ENCODE measurements at regions not wholly inside any gene's neighbourhood (a gene's known extent, or its start where the extent isn't known, plus 50 kb on each side); places are given as distances from the start of the nearest gene placed in this dataset.

DNA sequence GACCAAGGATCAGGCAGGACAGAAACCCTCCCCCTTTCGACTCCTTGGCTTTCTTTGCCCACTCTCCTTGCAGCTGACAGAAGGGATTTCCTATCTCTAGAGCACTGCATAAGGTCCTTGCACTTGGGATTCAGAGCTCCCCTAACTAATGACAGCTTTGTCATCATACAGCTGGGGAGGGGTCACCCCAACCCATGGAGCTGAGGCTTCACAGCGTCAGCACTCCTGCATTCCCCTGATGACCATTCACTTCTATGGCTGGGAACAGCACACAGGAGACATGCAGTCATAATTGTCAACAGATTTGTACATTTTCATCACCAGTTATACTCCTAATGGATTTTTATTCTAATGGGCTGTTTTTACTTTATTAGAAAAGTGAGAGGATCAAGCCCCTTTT lies 161.7 kb upstream of the C1orf87 start:
- no peak for DNase-seq

DNA sequence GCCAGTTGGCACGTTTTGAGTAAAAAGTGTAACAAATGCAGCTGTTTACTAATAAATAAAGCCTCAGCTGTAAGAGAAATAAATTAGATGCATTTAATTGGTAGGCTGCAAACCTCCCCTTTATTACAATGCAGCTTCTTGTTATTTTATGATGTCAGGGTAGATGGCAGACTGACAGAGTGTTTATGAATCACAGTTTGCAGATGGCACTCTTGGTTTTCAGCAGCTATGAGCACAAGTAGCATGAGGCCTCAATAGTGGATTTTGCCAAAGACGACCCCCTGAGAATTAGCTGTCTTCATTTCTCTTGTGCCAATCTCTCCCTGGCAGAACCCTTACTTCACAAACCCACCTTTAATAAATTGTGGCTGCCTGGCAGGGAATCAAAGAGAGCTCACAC lies 161.2 kb upstream of the C1orf87 start:
- DNase-seq: no peak

DNA sequence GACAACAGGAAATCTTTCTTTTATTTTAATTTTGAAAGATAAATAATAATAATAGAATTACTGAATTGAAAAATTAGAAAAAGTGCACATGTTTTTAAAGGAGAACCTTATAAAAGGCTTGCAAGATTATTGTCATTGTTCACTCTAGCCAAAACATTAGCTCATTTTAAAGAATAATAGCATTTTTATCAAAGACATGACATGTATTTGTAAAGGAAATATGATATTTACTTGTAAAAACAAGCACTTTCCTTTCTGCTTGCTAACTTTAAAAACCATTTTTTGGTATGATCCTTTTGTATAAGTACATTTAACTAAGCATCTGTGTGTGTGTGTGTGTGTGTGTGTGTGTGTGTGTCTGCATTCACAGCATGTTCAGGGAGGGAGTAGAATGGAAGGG lies 156.3 kb upstream of the C1orf87 start:
- DNase-seq: no peak

DNA sequence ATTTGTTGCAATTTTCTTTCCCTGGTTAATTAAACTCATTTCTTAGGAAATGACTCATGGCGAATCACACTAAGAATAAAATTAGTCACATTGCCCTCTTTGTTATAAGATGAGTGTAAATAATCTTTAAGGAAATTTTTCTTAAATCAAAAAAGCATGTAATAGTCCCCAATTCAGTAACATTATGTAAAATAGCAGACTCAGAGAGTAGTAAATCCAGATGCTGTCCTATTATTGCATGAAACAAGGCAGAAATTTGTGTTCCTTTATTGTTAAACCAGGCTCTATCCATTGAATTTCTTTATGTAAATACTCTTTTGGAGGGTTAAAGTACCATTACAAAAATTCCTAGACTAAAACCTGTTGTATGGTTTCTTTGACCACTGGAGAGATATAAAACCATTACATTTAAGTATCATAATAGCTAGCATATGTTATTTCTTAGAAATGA lies 154.5 kb upstream of the C1orf87 start:
- DNase-seq: no peak

DNA sequence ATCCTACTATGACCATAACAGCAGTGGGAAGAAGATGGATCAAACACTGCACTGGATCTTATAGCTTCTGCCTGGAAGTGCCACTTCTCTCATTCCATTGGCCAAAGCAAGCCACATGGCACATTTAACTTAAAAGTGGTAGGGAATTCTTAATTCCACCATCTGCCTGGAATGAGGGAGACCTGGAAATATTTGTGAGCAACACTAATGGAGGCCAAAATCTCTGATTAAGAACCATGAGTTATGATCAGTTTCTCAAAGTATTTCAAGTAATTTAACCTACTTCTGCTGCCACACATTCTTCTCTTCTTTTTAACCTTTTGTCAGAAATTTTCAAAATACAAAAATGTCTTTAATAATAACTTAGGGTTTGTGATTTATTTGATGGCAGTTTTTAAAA lies 154.0 kb upstream of the C1orf87 start:
- no peak for DNase-seq

DNA sequence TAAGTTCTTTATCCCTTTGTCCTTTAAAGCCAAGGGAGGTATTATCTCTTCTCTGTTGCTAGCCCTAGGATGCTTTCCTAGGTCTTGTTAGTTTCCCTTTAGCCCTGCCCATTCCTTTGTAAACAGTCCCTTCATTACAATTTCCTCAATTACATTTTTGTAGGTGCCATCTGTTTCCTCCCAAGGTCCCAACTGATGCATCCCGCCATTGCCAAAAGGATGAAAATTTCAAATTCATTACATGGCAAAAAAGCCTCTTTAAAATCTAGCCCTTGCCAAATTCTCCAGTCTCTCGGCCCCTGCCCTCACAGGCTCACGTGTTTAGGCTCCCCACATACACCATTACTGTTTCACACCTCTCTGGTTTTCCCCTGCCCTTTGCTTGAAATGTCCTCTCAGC lies 151.9 kb upstream of the C1orf87 start:
- DNase-seq: no peak

DNA sequence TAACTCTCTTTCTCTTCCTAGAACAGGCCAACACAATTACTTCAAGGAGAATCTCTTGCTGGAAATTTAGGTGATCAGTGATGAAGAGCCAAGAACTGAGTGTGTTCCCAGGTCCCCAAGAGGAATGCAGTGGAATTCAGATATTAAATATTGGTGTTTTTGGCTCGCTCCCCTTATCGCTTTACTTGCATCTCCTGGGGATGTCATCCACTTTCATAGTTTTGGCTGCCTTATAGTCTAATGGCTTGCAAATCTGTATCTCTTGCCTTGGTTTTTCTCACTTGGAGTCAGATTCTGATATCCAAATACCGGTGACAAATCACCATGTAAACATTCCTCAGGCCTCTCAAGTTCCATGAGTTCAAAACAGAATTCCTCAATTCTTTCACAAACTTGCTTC lies 151.0 kb upstream of the C1orf87 start:
- DNase-seq: no peak

DNA sequence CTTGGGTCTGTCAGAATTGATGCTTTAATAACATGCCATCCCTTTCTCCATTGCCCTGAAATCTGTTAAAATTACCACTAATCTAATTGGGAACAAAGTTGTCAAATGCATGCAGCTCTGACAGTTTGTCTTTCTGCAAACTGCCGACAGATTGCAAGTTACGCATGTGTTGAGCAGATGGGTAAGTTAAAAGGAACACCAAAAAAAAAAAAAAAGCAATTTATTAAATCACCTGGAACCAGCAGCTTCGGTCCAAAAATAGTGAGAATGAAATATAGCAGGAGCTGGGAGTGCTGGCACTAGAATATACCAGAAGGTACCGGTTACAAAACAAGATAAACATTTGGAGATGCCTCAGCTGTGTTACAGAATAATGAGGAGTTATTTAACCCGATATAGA lies 149.6 kb upstream of the C1orf87 start:
- DNase-seq: no peak

DNA sequence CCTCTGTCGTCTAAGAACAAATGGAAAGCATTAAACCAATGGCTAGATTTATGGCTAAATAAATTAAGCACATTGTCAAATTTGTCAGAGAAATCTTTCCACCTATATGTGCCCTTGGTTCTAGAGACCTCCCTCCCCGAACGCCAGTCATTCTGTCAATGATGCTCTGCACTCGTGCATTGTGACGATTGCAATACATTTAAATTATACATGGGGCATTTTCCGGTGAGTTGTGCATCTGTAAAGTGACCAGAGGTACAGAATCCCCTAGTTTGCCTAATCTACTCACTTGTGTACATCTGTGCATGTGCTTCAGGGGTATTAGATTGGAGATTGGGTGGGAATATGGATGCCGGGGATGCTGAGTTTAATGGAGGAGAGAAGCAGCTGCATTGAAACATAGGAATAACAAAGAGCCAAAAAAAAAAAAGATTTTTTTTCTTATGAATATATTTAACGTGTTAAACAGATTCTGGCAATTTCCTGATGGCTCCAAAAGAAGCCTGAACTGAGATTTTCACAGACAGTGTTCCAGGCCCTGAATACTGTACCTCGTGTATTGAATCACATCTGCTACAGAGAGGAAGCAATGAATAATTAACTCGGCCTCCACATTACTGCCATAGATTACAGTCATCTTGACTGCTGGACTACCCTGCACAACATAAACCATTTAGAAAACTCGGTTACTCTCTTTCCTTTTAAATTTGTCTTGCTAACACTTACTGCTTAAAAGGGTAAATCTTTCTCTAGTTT lies 149.0 kb upstream of the C1orf87 start:
- no peak for DNase-seq

DNA sequence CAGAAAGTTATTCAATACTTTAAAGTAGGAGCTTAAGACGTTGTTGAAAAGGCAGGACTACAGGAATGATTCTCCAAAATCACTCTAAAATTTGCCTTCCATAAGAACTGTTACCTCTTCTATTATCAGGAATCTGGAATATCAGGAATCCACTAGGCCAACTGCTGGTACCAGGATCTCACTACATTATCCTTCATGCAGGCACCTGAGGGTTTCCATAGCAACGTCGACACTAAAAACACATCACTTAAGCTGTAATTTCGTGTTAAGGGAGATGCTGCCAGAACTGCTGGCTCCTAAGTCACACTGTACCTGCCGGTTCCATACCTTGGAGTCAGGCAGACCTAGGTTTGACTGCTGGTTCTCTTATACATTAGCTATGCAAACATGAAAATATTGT lies 139.7 kb upstream of the C1orf87 start:
- no peak for DNase-seq

DNA sequence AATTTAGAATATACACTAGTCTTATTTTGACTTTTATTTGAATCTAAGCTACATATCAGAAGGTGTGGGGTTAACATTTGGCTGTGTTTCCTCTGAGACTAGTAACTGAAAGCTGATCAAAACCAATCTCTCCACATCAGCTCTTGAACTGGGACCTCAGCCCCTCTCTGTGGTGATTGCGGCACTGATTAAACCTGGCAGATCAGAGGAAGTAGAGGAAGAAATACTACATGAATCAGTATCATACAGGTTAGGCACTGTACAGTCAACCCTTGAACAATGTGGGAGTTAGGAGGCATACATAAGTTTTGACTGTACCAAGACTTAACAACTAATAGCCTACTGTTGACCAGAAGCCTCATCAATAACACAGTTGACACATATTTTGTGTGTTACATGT lies 122.5 kb upstream of the C1orf87 start:
- DNase-seq: no peak

DNA sequence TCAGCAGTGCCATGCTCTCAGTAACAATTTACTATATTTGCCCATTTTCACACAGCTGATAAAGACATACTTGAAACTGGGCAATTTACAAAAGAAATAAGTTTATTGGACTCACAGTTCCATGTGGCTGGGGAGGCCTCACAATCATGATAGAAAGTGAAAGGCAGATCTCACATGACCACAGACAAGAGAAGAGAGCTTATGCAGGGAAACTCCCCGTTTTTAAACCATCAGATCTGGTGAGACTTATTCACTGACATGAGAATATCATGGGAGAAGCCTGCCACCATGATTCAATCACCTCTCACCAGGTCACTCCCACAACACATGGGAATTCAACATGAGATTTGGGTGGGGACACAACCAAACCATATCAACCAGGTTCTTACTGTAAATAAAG lies 112.1 kb upstream of the C1orf87 start:
- DNase-seq: no peak

DNA sequence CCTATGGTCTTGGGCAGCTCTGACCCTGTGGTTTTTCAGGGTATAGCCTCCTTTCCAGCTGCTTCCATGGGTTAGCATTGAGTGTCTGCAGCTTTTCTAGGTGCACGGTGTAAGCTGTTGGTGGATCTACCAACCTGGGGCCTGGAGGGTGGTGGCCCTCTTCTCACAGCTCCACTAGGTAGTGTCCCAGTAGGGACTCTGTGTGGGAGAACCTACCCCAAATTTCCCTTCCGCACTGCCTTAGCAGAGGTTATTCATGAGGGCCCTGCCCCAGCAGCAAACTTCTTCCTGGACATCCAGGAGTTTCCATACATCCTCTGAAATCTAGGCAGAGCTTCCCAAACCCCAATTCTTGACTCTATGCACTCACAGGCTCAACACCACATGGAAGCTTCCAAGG lies 111.0 kb upstream of the C1orf87 start:
- no peak for DNase-seq

DNA sequence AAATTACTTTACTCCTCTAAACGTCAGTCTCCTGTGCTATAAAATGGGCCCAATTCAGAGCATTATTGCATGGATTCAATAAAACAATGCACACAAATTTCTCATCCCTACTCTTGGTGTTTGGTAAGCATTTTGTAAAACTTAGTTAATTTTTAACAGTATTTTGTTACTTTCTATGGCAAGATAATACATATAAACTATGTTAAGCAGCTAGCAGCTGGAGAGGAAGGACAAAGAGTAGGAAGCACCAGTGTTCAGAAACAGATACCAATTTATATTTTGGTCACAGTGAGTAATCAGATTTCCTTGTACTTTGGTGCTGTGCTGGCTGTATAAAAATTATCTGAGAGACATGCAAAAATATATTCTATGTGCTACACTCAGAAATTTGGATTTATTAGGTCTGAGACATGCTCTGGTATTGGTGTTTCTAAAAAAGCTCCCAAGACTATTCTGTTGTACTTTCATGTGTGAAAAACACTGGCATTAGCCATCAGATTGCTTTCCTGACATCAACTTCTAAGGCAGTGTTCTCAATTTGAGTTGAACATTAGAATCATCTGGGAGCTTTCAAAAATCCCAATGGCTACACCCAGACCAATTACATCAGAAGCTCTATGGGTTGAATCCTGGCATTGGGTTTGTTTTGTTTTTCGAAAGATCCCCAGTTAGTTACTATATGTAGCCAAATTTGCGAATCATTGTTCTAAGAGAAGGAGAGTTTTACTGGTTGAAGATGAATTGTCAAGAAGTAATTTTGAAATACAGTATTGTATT lies 100.3 kb upstream of the C1orf87 start:
- DNase-seq: no peak

DNA sequence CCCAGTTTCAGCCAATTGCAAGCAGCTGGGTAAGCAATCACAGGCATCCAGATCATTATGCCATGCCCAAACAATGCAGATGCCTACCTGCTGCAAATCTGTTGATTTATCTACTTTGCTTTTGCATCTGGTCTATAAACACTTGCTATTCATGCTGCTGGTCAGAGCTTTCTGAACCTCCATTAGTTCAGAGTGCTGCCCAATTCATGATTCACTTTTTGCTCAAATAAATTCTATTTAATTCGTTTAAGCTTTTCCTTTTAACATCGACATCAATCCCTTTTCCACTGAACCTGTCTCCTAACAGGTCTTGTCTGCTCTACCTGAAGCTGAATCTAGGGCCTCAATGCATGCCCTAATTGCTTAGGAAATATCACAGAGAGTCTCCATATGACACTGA lies 99.4 kb upstream of the C1orf87 start:
- DNase-seq: no peak

DNA sequence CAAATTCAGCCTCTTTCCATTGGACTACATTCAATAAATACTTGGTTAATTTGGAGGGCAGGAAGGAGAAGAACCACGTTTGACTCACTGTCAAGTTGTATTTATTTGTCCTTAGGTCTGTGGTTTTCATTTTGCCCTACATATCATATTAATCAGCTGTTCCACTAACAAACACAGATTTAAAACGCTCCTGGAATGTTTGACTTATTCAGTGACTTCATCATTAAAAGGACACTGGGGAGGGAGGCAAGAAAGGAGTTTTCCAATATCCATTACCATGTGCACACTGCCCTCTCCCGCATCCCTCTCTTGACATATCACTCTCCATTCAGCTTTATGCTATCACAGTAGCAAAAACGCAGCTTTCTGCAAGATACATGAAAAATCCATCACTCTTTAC lies 98.2 kb upstream of the C1orf87 start:
- no peak for DNase-seq

DNA sequence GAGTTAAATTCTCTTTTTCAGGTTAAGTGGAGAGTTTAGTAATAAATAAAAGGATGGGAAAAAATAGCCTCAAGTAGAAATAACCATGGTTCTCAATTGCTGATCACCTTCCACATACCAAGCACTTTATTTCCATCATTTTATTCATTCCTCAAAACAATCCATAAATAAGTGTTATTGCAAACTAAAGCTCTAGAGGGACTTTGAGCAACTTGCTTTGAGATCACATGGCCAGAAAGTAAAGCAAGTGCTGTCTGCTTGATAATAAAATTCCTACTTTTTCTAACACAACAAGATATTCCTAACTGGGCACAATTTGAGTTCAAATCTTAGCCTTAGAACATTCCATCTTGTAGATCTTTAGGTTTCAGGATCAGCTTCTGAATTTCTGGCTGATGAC lies 97.1 kb upstream of the C1orf87 start:
- no peak for DNase-seq

DNA sequence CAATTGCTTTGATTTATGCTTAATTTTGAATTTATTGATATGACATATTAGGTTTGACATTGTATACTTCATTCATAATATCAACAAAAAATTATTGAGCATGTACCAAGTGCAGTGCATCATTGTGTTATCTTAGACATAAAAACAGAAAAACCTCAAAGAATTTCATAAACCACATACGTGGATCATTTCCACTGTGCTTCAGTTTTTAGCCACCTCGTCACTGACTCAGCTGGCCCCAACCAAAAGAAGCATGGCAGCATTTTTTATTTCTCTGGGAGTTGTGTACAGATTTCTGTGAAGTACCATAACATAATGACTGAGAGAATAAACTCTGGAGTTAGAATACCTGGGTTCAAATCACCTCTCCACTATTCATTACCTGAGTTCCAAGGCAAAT lies 95.6 kb upstream of the C1orf87 start:
- no peak for DNase-seq

DNA sequence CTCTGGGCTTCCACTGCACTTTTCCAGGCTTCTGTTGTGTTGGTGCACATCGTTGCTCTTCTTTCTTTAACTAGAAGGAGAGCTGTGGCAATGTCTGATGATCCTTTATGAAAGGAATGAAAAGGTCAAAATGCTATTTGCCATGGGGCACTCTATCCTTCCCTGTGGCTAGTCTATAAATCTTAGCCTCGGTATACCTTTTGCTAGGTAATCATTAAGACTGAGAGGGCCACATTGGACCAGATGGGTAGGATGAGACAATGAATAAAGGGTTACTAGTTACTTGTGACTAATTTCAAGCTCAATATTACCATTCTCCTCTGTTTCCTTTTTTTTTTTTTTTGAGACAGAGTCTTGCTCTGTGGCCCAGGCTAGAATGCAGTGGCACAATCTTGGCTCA lies 89.4 kb upstream of the C1orf87 start:
- no peak for DNase-seq

DNA sequence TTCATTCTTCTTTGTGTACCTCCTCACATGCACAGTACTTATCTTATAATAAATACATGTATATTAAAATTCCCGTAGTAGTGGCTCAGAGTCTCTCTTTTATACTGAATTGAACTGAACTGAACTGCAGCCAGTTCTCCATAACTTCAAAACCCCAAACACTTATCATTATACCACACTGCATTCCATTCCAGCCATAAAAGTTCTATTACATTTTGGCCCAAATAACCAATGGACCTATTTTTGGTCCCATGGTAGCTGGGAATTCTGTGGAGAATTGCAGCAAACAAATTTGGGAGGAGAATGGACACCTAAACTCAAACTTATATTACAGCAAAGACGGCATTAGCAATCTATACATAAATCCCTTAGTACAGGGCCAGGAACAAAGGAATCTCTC lies 86.6 kb upstream of the C1orf87 start:
- DNase-seq: no peak

DNA sequence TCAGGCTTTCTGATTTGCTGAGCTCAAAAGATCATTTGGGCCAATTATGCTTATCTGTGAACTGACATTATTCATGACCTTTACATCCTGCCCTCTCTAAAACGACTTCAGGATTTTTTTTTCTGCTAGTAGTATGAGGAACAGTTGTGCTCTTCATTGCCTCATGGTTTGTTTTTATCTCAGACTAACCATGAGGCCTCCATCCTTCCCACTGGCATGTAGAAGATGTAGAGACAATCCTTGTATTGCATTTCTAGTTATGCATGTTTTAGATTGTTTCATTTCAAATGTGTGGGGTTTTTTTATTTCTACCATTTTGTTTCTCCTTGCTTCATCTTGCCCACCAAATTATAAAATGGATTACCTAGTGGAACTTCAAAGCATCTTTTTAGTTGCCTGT lies 82.8 kb upstream of the C1orf87 start:
- no peak for DNase-seq

DNA sequence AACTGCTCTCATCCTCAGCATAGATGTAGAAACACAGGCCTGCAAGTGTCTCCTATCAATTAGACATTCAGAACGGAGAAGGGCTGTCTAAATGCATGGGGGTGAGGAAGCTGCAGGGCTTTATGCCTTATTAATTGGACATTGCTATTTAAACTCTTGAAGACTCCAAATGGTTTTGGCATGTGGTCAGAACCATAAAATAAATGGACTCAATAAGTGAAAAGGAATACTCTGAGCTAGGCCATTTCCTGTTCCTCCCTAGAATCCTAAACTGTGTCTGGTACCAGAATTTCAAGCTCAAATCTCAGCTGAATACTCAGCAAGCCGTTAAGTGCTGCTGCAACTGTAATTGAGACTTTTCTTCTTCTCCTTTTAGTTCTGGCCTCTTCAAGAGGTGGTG lies 80.4 kb upstream of the C1orf87 start:
- no peak for DNase-seq

DNA sequence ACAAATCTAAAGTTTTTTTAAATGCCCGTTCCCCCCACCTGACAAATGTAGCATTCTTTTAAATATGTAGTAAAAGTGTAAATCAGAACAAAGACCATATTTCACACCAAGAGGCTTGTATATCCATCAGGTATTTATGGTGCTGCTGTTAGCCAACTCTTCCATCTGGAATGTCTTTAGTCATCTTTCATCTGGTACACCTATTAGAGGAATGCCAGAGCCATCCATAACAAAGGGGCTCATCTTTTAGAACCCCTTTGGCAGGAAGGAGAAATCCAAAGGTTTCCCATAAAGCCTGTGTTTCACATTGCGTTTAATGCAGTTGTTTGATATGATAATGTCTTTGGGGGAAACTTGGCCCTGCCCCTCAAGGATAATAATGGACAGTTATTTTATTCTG lies 79.3 kb upstream of the C1orf87 start:
- no peak for DNase-seq

DNA sequence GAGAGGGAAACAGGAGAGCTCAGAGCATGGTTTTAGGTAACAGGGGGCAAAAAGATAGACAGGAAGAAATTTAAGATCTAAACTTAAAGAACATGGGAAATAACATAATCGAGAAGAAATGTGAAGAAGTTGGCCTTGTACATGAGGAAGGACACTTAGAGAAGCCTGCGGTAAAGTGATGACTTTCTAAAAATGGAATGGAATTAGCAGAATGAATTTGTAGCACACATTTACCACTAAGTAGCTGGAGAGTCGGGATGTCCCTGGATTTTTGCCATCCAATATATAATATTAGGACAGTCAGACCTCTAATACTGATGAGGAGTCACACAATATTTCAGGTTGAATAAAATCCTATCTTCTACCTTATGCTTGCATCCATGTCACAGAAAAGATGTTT lies 77.7 kb upstream of the C1orf87 start:
- no peak for DNase-seq

DNA sequence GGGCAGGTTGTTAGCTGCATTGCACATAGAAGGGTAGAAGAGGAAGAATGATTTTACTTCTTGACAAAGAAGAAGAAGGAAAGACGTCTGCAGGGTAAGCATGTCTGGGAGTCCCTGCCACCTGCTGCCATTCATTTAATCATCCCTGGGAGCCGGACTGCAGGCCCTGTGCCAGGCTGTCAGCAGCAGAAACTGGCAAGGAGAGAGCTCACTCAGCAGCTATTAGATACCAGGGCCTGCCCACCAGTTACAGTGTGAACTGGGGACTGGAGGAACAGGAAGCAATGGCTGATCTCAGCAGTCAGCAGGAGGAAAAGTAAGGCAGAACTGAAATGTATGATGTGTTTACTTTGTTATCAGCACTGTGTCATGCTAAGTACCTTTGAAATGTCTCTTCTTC lies 75.7 kb upstream of the C1orf87 start:
- DNase-seq: no peak
